ENCODE measurements at regions not wholly inside any gene's neighbourhood (a gene's known extent, or its start where the extent isn't known, plus 50 kb on each side); places are given as distances from the start of the nearest gene placed in this dataset.

DNA sequence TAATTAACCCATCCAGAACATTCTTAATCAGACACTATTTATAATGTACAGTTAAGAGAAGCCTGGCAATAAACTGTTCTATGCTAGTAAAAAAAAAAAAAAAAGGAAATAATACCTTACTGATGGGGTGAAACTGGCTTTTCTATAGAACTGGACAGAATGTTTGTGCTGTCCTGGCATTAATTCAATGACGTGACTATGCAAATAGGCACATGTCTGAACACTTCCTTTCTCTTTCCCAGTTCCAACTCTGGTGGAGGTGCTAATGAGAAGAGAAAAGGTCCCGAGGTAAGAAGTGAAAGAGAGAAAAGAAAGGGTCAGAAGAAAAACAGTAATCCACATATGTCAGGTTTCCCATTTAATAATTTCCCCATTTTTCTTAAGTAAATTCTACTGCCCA is 508.4 kb downstream of the ZEB2 start:
- Histone ChIP-seq H2BK15ac (ENCODE audit: low read depth, low read length) (no peak overlapping the region), H3K79me1 (ENCODE audit: insufficient read depth, low read depth, low read length, poor library complexity, severe bottlenecking) (no peaks in the 10 kb centered on the region), H2AK5ac (ENCODE audit: insufficient read length, low read length) (no peak overlapping the region), H3K4me1 (ENCODE audit: insufficient read depth, low read length) (no peaks in the 10 kb centered on the region), H4K91ac (ENCODE audit: insufficient read length, low read depth, low read length) (no peak overlapping the region), H3K56ac (ENCODE audit: insufficient read length, low read depth, low read length) (no peak overlapping the region), H2BK5ac (ENCODE audit: insufficient read length, low read length) (no peak overlapping the region), H3K9ac (ENCODE audit: extremely low read depth, insufficient read length, low read length) (no peak overlapping the region), H3K27me3 (ENCODE audit: insufficient read depth, low read length) (no peaks in the 10 kb centered on the region), H4K20me1 (ENCODE audit: control insufficient read depth, insufficient read depth, insufficient read length) (no peaks in the 10 kb centered on the region), H3K23me2 (ENCODE audit: insufficient read length, low read depth, low read length, poor library complexity, severe bottlenecking) (no peaks in the 10 kb centered on the region), H3K18ac (ENCODE audit: insufficient read length, low read depth, low read length) (no peak overlapping the region), H2AFZ (ENCODE audit: low read length) (no peak overlapping the region), H2BK20ac (ENCODE audit: low read depth, low read length, poor library complexity, severe bottlenecking) (no peak overlapping the region), H3K23ac (ENCODE audit: insufficient read length, low read depth, low read length) (no peak overlapping the region), H3T11ph (ENCODE audit: low read length) (no peak overlapping the region), H2BK12ac (ENCODE audit: insufficient read length, low read depth, low read length) (no peak overlapping the region), H3K4ac (ENCODE audit: low read depth, low read length) (no peak overlapping the region), H2BK120ac (ENCODE audit: low read depth, low read length, poor library complexity, severe bottlenecking) (no peak overlapping the region), H4K8ac (replicated peaks; ENCODE audit: insufficient read length, low read depth, low read length) (no peak overlapping the region), H4K5ac (ENCODE audit: insufficient read length, low read depth, low read length) (no peak overlapping the region), H3K9me3 (ENCODE audit: control insufficient read depth, low read depth, low read length) (no peaks in the 10 kb centered on the region), H3K14ac (ENCODE audit: insufficient read depth, low read length) (no peak overlapping the region), H3K4me2 (ENCODE audit: insufficient read depth, insufficient read length, low read length) (no peak overlapping the region), H3K79me2 (ENCODE audit: insufficient read depth, low read length) (no peaks in the 10 kb centered on the region), H3K27ac (ENCODE audit: insufficient read length, low read depth, low read length) (no peak overlapping the region)
- Mint-ChIP-seq H3K27me3 (ENCODE audit: low read depth) (no peaks in the 10 kb centered on the region), H3K36me3 (ENCODE audit: insufficient read depth in 1 of 3, low read depth in 3 of 3) (no peaks in the 10 kb centered on the region), H3K9me3 (no peaks in the 10 kb centered on the region), H3K4me3 (no peak overlapping the region), H3K4me1 (0 out of 4 replicates have a peak, but pooled peaks cover 0 to 3% of the 10 kb centered on the region in 2 experiments), H3K27ac (no peak overlapping the region)
- no peak for DNase-seq
- TF ChIP-seq, protein P1, sequence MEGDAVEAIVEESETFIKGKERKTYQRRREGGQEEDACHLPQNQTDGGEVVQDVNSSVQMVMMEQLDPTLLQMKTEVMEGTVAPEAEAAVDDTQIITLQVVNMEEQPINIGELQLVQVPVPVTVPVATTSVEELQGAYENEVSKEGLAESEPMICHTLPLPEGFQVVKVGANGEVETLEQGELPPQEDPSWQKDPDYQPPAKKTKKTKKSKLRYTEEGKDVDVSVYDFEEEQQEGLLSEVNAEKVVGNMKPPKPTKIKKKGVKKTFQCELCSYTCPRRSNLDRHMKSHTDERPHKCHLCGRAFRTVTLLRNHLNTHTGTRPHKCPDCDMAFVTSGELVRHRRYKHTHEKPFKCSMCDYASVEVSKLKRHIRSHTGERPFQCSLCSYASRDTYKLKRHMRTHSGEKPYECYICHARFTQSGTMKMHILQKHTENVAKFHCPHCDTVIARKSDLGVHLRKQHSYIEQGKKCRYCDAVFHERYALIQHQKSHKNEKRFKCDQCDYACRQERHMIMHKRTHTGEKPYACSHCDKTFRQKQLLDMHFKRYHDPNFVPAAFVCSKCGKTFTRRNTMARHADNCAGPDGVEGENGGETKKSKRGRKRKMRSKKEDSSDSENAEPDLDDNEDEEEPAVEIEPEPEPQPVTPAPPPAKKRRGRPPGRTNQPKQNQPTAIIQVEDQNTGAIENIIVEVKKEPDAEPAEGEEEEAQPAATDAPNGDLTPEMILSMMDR (conservative IDR thresholded peaks at IDR 0.05) = no peak
- WGBS (ENCODE audit: extremely low coverage, insufficient read length, low lambda C conversion rate) = no CpG with 5 or more reads among the region's 2 CpGs

Data from H9 (cell line).